ENCODE measurements at regions not wholly inside any gene's neighbourhood (a gene's known extent, or its start where the extent isn't known, plus 50 kb on each side); places are given as distances from the start of the nearest gene placed in this dataset.

GRCh38 chr4:110898290-110898689, 275.4 kb upstream of the PITX2 start:
- CTCF ChIA-PET = no interaction called here
- Histone ChIP-seq H3K4me3 (ENCODE audit: low read depth in 2 of 2, low read length in 2 of 2) (no peak overlapping the region), H3K36me3 (ENCODE audit: control insufficient read depth, insufficient read depth, low read length) (no peaks in the 10 kb centered on the region), H3K9me3 (ENCODE audit: control insufficient read depth, insufficient read depth, low read depth, low read length) (no peaks in the 10 kb centered on the region), H3K4me1 (ENCODE audit: control insufficient read depth, insufficient read depth, low read length) (no peaks in the 10 kb centered on the region), H3K27ac (ENCODE audit: low read length) (no peak overlapping the region), H3K27me3 (ENCODE audit: control insufficient read depth, insufficient read depth, low read length) (no peaks in the 10 kb centered on the region)
- DNase-seq (ENCODE audit: low read depth, low spot score) (no peak), ATAC-seq (no peak)
- TF ChIP-seq REST (IDR thresholded peaks at IDR 0.05; ENCODE audit: insufficient read depth in 1 of 2, low read depth in 2 of 2, low read length in 1 of 2) (no peak), POLR2AphosphoS5 (IDR thresholded peaks at IDR 0.05; ENCODE audit: low read depth, low read length) (no peak), TCF7L2 (IDR thresholded peaks at IDR 0.05; ENCODE audit: low read depth, low read length) (no peak)
- in situ Hi-C loops (cut with HindIII; ENCODE audit: low pct_unique_long_range_greater_than_20kb, low sequenced_read_pairs) = no loop called here
- POLR2A ChIA-PET = no interaction called here
- intact Hi-C loops (cut with micrococcal nuclease; ENCODE audit: unreplicated experiment) = no loop called here
- BruUV-seq (replicated peaks) = no TSS peak

GRCh38 chr4:110900213-110900769, 277.4 kb upstream of the PITX2 start:
- no TSS peak for BruUV-seq (replicated peaks)
- TF ChIP-seq POLR2AphosphoS5 (IDR thresholded peaks at IDR 0.05; ENCODE audit: low read depth, low read length) = no peak
- TF ChIP-seq TCF7L2 (IDR thresholded peaks at IDR 0.05; ENCODE audit: low read depth, low read length) = no peak
- no peak for TF ChIP-seq SIN3A (IDR thresholded peaks at IDR 0.05; ENCODE audit: borderline replicate concordance, insufficient read depth, low read depth, low read length)
- TF ChIP-seq CTCF (IDR thresholded peaks at IDR 0.05) = no peak
- no peak for TF ChIP-seq REST (IDR thresholded peaks at IDR 0.05; ENCODE audit: insufficient read depth in 1 of 2, low read depth in 2 of 2, low read length in 1 of 2)
- Histone ChIP-seq H3K27me3 (ENCODE audit: control insufficient read depth, insufficient read depth, low read length) (no peaks in the 10 kb centered on the region), H3K36me3 (ENCODE audit: control insufficient read depth, insufficient read depth, low read length) (no peaks in the 10 kb centered on the region), H3K4me1 (ENCODE audit: control insufficient read depth, insufficient read depth, low read length) (no peaks in the 10 kb centered on the region), H3K9me3 (ENCODE audit: control insufficient read depth, insufficient read depth, low read depth, low read length) (no peaks in the 10 kb centered on the region), H3K27ac (ENCODE audit: low read length) (no peak overlapping the region), H3K4me3 (ENCODE audit: low read depth in 2 of 2, low read length in 2 of 2) (no peak overlapping the region)
- in situ Hi-C loops (cut with HindIII; ENCODE audit: low pct_unique_long_range_greater_than_20kb, low sequenced_read_pairs) (no loop called here), intact Hi-C loops (cut with micrococcal nuclease; ENCODE audit: unreplicated experiment) (no loop called here)
- ChIA-PET CTCF (no interaction called here), POLR2A (no interaction called here)
- DNase-seq (ENCODE audit: low read depth, low spot score) (no peak), ATAC-seq (no peak)
